ENCODE measurements at regions not wholly inside any gene's neighbourhood (a gene's known extent, or its start where the extent isn't known, plus 50 kb on each side); places are given as distances from the start of the nearest gene placed in this dataset.

DNA sequence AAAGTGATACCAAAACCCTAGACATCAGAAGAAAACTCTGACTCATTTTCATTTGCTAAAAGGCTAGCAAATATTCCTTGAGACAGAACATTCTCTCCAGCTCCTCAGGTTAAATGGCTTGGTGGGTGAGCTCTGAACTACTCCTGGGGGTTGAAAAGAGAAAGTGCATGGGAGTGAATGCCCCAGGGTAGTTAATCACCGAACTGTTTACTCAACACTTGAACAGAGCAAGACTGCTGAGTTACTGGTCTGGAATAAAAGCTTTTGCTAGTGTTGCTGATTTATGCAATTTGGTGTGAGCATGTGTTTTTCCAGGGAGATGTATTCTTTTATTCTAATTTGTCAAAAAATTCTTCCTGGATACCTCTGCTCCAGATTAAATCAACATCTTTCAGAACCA, 88.3 kb upstream of the PRDM9 start:
- H3K27ac ChIP-seq (ENCODE audit: insufficient read depth, low read depth, low read length): no peak overlapping the region
- H2AFZ ChIP-seq (ENCODE audit: low read depth, low read length): no peak overlapping the region
- no peak overlapping the region for H3K9ac ChIP-seq (replicated peaks; ENCODE audit: extremely low read depth, insufficient read depth, low read length)
- H3K9me1 ChIP-seq (replicated peaks; ENCODE audit: control insufficient read depth, extremely low read depth, insufficient read depth, low read length): no peaks in the 10 kb centered on the region
- no peaks in the 10 kb centered on the region for H3K9me3 ChIP-seq (replicated peaks; ENCODE audit: control insufficient read depth, insufficient read depth, low read length)
- H3K4me3 ChIP-seq (replicated peaks in 1 of 3; ENCODE audit: insufficient read depth in 1 of 3, low read depth in 1 of 3, low read length in 3 of 3): no peak overlapping the region
- dilution Hi-C loops (cut with MboI; ENCODE audit: extremely low pct_ligation_motif_present, low sequenced_read_pairs) (no loop called here), intact Hi-C loops (cut with micrococcal nuclease) (no loop called here)
- H3K36me3 ChIP-seq (ENCODE audit: control insufficient read depth in 2 of 2, extremely low read depth in 1 of 2, insufficient read depth in 2 of 2, low read length in 2 of 2): no peaks in the 10 kb centered on the region
- TF ChIP-seq GATA2 (IDR thresholded peaks at IDR 0.05; ENCODE audit: insufficient read depth, insufficient read length, low read depth, low read length) (no peak), EZH2 (IDR thresholded peaks at IDR 0.05; ENCODE audit: borderline replicate concordance, low read depth, low read length, severe bottlenecking) (no peak)
- CTCF ChIA-PET: no interaction called here
- no peaks in the 10 kb centered on the region for H3K27me3 ChIP-seq (ENCODE audit: control insufficient read depth in 2 of 2, insufficient read depth in 2 of 2, low read length in 2 of 2)
- DNase-seq (ENCODE audit: low read depth, low spot score): no peak
- H3K4me1 ChIP-seq (ENCODE audit: control insufficient read depth, extremely low read depth, insufficient read depth, low read length): no peaks in the 10 kb centered on the region
- POLR2A ChIA-PET: no interaction called here
- H3K79me2 ChIP-seq (ENCODE audit: control insufficient read depth, insufficient read depth, low read length): no peaks in the 10 kb centered on the region
- no TSS peak for BruUV-seq (replicated peaks)
- no peaks in the 10 kb centered on the region for H4K20me1 ChIP-seq (replicated peaks; ENCODE audit: control insufficient read depth, extremely low read depth, insufficient read depth, low read length)
- no peak overlapping the region for H3K4me2 ChIP-seq (ENCODE audit: insufficient read depth, low read length)
- no peak for FAIRE-seq

DNA sequence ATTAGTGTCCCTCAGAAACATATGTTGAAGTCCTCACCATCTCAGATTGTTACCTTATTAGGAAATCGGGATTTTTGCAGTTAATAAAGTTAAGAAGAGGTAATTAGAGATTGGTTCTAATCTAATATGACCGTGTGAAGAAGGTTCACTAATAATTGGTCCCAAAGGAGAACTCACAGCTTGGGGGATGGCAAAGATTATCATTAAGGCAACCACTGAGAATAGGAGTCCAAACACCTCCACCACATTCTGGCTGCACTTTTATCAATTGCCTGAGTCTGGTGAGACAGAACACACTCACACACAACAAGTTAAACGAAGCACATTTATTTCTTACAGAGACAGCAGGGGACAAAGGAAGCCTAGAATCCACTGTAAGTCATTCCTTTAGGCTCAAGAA, 94.9 kb upstream of the PRDM9 start:
- H3K9me1 ChIP-seq (replicated peaks; ENCODE audit: control insufficient read depth, extremely low read depth, insufficient read depth, low read length): no peaks in the 10 kb centered on the region
- POLR2A ChIA-PET: no interaction called here
- no peaks in the 10 kb centered on the region for H4K20me1 ChIP-seq (replicated peaks; ENCODE audit: control insufficient read depth, extremely low read depth, insufficient read depth, low read length)
- CTCF ChIA-PET: no interaction called here
- no peaks in the 10 kb centered on the region for H3K27me3 ChIP-seq (ENCODE audit: control insufficient read depth in 2 of 2, insufficient read depth in 2 of 2, low read length in 2 of 2)
- no peak for DNase-seq (ENCODE audit: low read depth, low spot score)
- H3K36me3 ChIP-seq (ENCODE audit: control insufficient read depth in 2 of 2, extremely low read depth in 1 of 2, insufficient read depth in 2 of 2, low read length in 2 of 2): no peaks in the 10 kb centered on the region
- no peak overlapping the region for H3K27ac ChIP-seq (ENCODE audit: insufficient read depth, low read depth, low read length)
- H3K9ac ChIP-seq (replicated peaks; ENCODE audit: extremely low read depth, insufficient read depth, low read length): no peak overlapping the region
- FAIRE-seq: no peak
- peaks cover 2% of the 10 kb centered on the region for H3K9me3 ChIP-seq (replicated peaks; ENCODE audit: control insufficient read depth, insufficient read depth, low read length)
- no peak overlapping the region for H3K4me3 ChIP-seq (replicated peaks in 1 of 3; ENCODE audit: insufficient read depth in 1 of 3, low read depth in 1 of 3, low read length in 3 of 3)
- no peak overlapping the region for H3K4me2 ChIP-seq (ENCODE audit: insufficient read depth, low read length)
- TF ChIP-seq POLR2AphosphoS5 (IDR thresholded peaks at IDR 0.05; ENCODE audit: insufficient read depth, low read depth, low read length): no peak
- intact Hi-C loops (cut with micrococcal nuclease): no loop called here
- no peaks in the 10 kb centered on the region for H3K79me2 ChIP-seq (ENCODE audit: control insufficient read depth, insufficient read depth, low read length)
- no peaks in the 10 kb centered on the region for H3K4me1 ChIP-seq (ENCODE audit: control insufficient read depth, extremely low read depth, insufficient read depth, low read length)
- dilution Hi-C loops (cut with MboI; ENCODE audit: extremely low pct_ligation_motif_present, low sequenced_read_pairs): no loop called here
- BruUV-seq (replicated peaks): no TSS peak
- H2AFZ ChIP-seq (ENCODE audit: low read depth, low read length): no peak overlapping the region
